Testis (tissue), 2 donors: ENCODE measurements at regions not wholly inside any gene's neighbourhood (a gene's known extent, or its start where the extent isn't known, plus 50 kb on each side); places are given as distances from the start of the nearest gene placed in this dataset.

Experiments
- POLR2A ChIP-seq: fragments of 450-650 bp; IDR thresholded peaks from one replicate; pipeline ENCODE4 v1.6.1; 2017; ENCODE audit warnings: antibody characterized with exemption, mild to moderate bottlenecking, moderate library complexity
- TF ChIP-seq, protein P1 (sequence below), 3 experiments: fragments of 450-650 bp in 2 of 3; fragments of 200-600 bp in 1 of 3; sonication (generic) in 1 of 3; IDR thresholded peaks; one replicate each; pipeline ENCODE4 v1.5.1; 2016 to 2019; ENCODE audit warnings: antibody characterized with exemption in 3 of 3, mild to moderate bottlenecking in 2 of 3, moderate library complexity in 1 of 3

DNA sequence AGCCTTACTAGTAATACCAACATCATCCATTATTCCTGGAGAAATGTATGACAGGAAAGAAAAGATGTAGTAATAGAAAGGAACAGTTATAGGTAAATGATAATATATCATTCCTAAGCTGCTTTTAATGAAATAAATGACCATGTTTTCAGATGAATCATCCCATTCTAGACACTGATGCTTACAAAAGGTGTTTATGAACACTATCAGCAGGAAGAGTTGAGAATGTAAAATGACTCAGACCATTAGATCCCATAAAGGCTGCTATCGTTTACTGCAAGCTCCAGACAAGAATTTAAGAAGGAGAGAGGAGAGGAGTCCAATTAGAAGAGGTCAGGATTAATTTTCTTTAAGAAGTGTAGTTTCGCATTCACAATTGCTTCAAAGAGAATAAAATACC lies 1033.5 kb downstream of the EFNA5 start:
- no peak for TF ChIP-seq POLR2A
- TF ChIP-seq, protein P1, sequence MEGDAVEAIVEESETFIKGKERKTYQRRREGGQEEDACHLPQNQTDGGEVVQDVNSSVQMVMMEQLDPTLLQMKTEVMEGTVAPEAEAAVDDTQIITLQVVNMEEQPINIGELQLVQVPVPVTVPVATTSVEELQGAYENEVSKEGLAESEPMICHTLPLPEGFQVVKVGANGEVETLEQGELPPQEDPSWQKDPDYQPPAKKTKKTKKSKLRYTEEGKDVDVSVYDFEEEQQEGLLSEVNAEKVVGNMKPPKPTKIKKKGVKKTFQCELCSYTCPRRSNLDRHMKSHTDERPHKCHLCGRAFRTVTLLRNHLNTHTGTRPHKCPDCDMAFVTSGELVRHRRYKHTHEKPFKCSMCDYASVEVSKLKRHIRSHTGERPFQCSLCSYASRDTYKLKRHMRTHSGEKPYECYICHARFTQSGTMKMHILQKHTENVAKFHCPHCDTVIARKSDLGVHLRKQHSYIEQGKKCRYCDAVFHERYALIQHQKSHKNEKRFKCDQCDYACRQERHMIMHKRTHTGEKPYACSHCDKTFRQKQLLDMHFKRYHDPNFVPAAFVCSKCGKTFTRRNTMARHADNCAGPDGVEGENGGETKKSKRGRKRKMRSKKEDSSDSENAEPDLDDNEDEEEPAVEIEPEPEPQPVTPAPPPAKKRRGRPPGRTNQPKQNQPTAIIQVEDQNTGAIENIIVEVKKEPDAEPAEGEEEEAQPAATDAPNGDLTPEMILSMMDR (IDR thresholded peaks at IDR 0.05) = no peak
